Adrenal gland (tissue), 9 donors: ENCODE measurements at regions not wholly inside any gene's neighbourhood (a gene's known extent, or its start where the extent isn't known, plus 50 kb on each side); places are given as distances from the start of the nearest gene placed in this dataset.

Experiments used
- DNase-seq, 7 donors: peaks; one replicate each; pipeline ENCODE4 v3.0.0-alpha.2; 2019 to 2020
- H3K27ac ChIP-seq, 5 donors: fragments of 200-600 bp; sonication (generic) in 4 of 5; 1 replicate in 3 of 5; 2 replicates in 2 of 5; pipeline versions ENCODE4 v1.5.1 to v1.8.0; 2016 to 2020; ENCODE audit warnings: mild to moderate bottlenecking in 1 of 5
- H3K27me3 ChIP-seq: fragments of 200-600 bp; 2 replicates; pipeline ENCODE4 v1.8.0; 2021
- H3K36me3 ChIP-seq, 2 donors: fragments of 200-600 bp; replicated peaks in 1 of 2; 1 replicate in 1 of 2; 2 replicates in 1 of 2; pipeline versions ENCODE4 v1.5.1 to v1.8.0; 2018 to 2022
- H3K4me1 ChIP-seq, 2 donors: fragments of 200-600 bp; replicated peaks in 1 of 2; 1 replicate in 1 of 2; 2 replicates in 1 of 2; pipeline versions ENCODE4 v1.5.1 to v1.8.0; 2018 to 2021
- H3K4me3 ChIP-seq, 4 donors: fragments of 200-600 bp; sonication (generic) in 3 of 4; one replicate each; pipeline ENCODE4 v1.5.1; 2016 to 2018
- H3K9me3 ChIP-seq, 3 donors: fragments of 200-600 bp; sonication (generic) in 1 of 3; replicated peaks in 1 of 3; 1 replicate in 2 of 3; 2 replicates in 1 of 3; pipeline versions ENCODE4 v1.5.1 to v1.8.0; 2016 to 2021
- CTCF ChIP-seq, 6 experiments: fragments of 450-650 bp in 4 of 6; fragments of 200-600 bp in 2 of 6; sonication (generic) in 1 of 6; IDR thresholded peaks; 1 replicate in 5 of 6; 2 replicates in 1 of 6; pipeline versions ENCODE4 v1.5.1 to v1.8.0; 2016 to 2021; ENCODE audit warnings: antibody characterized with exemption in 6 of 6, mild to moderate bottlenecking in 2 of 6, moderate library complexity in 1 of 6
- POLR2A ChIP-seq, 2 donors: fragments of 450-650 bp; IDR thresholded peaks; one replicate each; pipeline ENCODE4 v1.6.1; 2017; ENCODE audit warnings: antibody characterized with exemption in 2 of 2, mild to moderate bottlenecking in 2 of 2, moderate library complexity in 1 of 2
- WGBS, 4 donors: extraction: QIAGEN DNeasy Blood & Tissue Kit in 2 of 4; methylation state at CpG; one replicate each; pipeline versions ENCODE4 v1.1.5 to v1.1.7; 2013 to 2017; 5-methylcytosine and 5-hydroxymethylcytosine counted together
- intact Hi-C, 2 donors: fragments of 100-400 bp; cut with DNase I; formaldehyde crosslinking; loops; one replicate each; pipeline versions ENCODE4 v1.14.1 to v1.15.0; 2022 to 2023
- donor health status: healthy with polysubstance abuse.
- donor health status: Bipolar disorder and iron deficiency.
- donor health status: DM: yes; HTN: yes; CAD: no.
- donor health status: DM: no; HTN: no; CAD: no.
- donor health status: DM: no; HTN: no; CAD: no.

- Histone ChIP-seq H3K27me3 (no peaks in the 10 kb centered on the region), H3K27ac (peak overlapping the region in 1 of 5 donors; percentile 6), H3K4me3 (no peak overlapping the region), H3K36me3 (no peaks in the 10 kb centered on the region), H3K9me3 (no peaks in the 10 kb centered on the region), H3K4me1 (no peaks in the 10 kb centered on the region)
- peak in 2 of 7 donors; percentile 23 to 30 for DNase-seq
- 34 to 47% (median 36%) methylated on average over 18 to 20 of the region's 20 CpGs for WGBS, 4 donors
- intact Hi-C loops = loop anchor here in 1 of 2 donors (5.0 kb wide), 1 partner anchor 158 kb away; no protein-coding TSS in a partner anchor
- TF ChIP-seq POLR2A (IDR thresholded peaks at IDR 0.05) (no peak), CTCF (IDR thresholded peaks at IDR 0.05) (no peak)
Measured at GRCh38 chr16:85984947-85985451, 86.0 kb downstream of the IRF8 start.

- Histone ChIP-seq H3K36me3 (no peaks in the 10 kb centered on the region), H3K27ac (no peak overlapping the region), H3K4me3 (no peak overlapping the region), H3K4me1 (no peaks in the 10 kb centered on the region), H3K27me3 (peaks cover 4% of the 10 kb centered on the region), H3K9me3 (no peaks in the 10 kb centered on the region)
- DNase-seq = no peak
- intact Hi-C loops = loop anchor here in 1 of 2 donors (5.0 kb wide), 1 partner anchor 160 kb away; no protein-coding TSS in a partner anchor
- TF ChIP-seq POLR2A (IDR thresholded peaks at IDR 0.05) (no peak), CTCF (IDR thresholded peaks at IDR 0.05) (peak in 3 of 6 experiments; percentile 28 to 46 (median 29))
- 59 to 73% (median 63%) methylated on average over 8 to 11 of the region's 12 CpGs for WGBS, 4 donors
Measured at GRCh38 chr16:85986931-85987749, 88.2 kb downstream of the IRF8 start.

GRCh38 chr16:85987750-85988078 lies 88.8 kb downstream of the IRF8 start:
- no peak for TF ChIP-seq POLR2A (IDR thresholded peaks at IDR 0.05)
- peak in 1 of 6 experiments; percentile 15 for TF ChIP-seq CTCF (IDR thresholded peaks at IDR 0.05)
- no peak overlapping the region for H3K27ac ChIP-seq
- H3K4me1 ChIP-seq = no peaks in the 10 kb centered on the region
- peaks cover 4% of the 10 kb centered on the region for H3K27me3 ChIP-seq
- intact Hi-C loops = loop anchor here in 1 of 2 donors (5.0 kb wide), 1 partner anchor 160 kb away; no protein-coding TSS in a partner anchor
- no peak for DNase-seq
- no peaks in the 10 kb centered on the region for H3K9me3 ChIP-seq
- WGBS, 4 donors = 19 to 39% (median 33%) methylated on average over 5 of the region's 5 CpGs
- H3K4me3 ChIP-seq = no peak overlapping the region
- no peaks in the 10 kb centered on the region for H3K36me3 ChIP-seq

- Histone ChIP-seq H3K36me3 (no peaks in the 10 kb centered on the region), H3K27me3 (peaks cover 4% of the 10 kb centered on the region), H3K4me1 (no peaks in the 10 kb centered on the region), H3K4me3 (no peak overlapping the region), H3K9me3 (no peaks in the 10 kb centered on the region), H3K27ac (no peak overlapping the region)
- no peak for TF ChIP-seq CTCF (IDR thresholded peaks at IDR 0.05)
- no peak for TF ChIP-seq POLR2A (IDR thresholded peaks at IDR 0.05)
- DNase-seq = no peak
- intact Hi-C loops = loop anchor here in 1 of 2 donors (5.0 kb wide), 1 partner anchor 161 kb away; no protein-coding TSS in a partner anchor
- WGBS, 4 donors = 50 to 75% (median 69%) methylated on average over 5 of the region's 5 CpGs
Measured at GRCh38 chr16:85988306-85988705, 89.3 kb downstream of the IRF8 start.
